ENCODE measurements at regions not wholly inside any gene's neighbourhood (a gene's known extent, or its start where the extent isn't known, plus 50 kb on each side); places are given as distances from the start of the nearest gene placed in this dataset.

GRCh38 chr13:86085890-86086289 is 286.7 kb upstream of the SLITRK6 start:
- Histone ChIP-seq H3K4me3 (ENCODE audit: low read depth, low read length) (no peak overlapping the region), H3K27ac (no peak overlapping the region), H3K9me3 (ENCODE audit: severe bottlenecking) (no peaks in the 10 kb centered on the region), H3K36me3 (no peaks in the 10 kb centered on the region), H3K27me3 (ENCODE audit: insufficient read depth, low read depth, severe bottlenecking) (no peaks in the 10 kb centered on the region)
- no peak for DNase-seq
- TF ChIP-seq, protein P1, sequence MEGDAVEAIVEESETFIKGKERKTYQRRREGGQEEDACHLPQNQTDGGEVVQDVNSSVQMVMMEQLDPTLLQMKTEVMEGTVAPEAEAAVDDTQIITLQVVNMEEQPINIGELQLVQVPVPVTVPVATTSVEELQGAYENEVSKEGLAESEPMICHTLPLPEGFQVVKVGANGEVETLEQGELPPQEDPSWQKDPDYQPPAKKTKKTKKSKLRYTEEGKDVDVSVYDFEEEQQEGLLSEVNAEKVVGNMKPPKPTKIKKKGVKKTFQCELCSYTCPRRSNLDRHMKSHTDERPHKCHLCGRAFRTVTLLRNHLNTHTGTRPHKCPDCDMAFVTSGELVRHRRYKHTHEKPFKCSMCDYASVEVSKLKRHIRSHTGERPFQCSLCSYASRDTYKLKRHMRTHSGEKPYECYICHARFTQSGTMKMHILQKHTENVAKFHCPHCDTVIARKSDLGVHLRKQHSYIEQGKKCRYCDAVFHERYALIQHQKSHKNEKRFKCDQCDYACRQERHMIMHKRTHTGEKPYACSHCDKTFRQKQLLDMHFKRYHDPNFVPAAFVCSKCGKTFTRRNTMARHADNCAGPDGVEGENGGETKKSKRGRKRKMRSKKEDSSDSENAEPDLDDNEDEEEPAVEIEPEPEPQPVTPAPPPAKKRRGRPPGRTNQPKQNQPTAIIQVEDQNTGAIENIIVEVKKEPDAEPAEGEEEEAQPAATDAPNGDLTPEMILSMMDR (IDR thresholded peaks at IDR 0.05; ENCODE audit: low read depth, low read length), result no peak

GRCh38 chr13:86082121-86082520 is 282.9 kb upstream of the SLITRK6 start:
- Histone ChIP-seq H3K27me3 (ENCODE audit: insufficient read depth, low read depth, severe bottlenecking) (no peaks in the 10 kb centered on the region), H3K9me3 (ENCODE audit: severe bottlenecking) (no peaks in the 10 kb centered on the region), H3K27ac (no peak overlapping the region), H3K4me3 (ENCODE audit: low read depth, low read length) (no peak overlapping the region), H3K36me3 (no peaks in the 10 kb centered on the region)
- DNase-seq, result no peak
- TF ChIP-seq, protein P1 (IDR thresholded peaks at IDR 0.05; ENCODE audit: low read depth, low read length), result no peak

DNA sequence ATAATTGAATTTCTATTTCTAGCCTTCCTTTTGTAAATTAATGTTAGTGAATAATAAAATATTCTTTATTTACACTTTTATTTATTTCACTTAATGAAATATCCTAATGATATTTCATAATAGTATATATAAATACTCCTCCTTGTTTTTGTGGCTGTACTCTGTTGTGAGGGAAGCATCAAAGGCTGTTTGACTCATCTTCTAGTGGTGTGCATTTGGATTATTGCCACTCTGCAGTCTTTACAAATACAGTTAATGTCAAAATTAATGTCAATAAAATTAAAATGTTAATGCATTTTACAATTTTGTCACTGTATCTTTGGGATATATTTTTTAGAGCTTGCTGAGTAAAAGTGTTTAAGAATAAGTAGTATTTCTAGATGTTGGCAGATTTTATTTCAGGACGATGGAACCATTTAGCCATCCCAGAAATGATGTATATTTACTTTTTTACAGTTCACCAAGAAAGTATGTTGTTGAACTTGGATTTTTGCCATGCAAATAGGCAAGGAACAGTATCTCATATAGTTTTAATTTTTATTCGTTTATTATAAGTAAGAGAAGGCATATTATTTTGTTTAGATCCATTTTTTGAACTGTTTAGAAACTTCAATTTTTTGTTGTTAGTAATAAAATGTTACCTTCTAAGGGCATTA is 281.2 kb upstream of the SLITRK6 start:
- TF ChIP-seq, protein P1 (IDR thresholded peaks at IDR 0.05; ENCODE audit: low read depth, low read length), result no peak
- H3K36me3 ChIP-seq, result no peaks in the 10 kb centered on the region
- H3K27ac ChIP-seq, result no peak overlapping the region
- no peaks in the 10 kb centered on the region for H3K9me3 ChIP-seq (ENCODE audit: severe bottlenecking)
- no peak overlapping the region for H3K4me3 ChIP-seq (ENCODE audit: low read depth, low read length)
- no peak for DNase-seq
- H3K27me3 ChIP-seq (ENCODE audit: insufficient read depth, low read depth, severe bottlenecking), result no peaks in the 10 kb centered on the region

GRCh38 chr13:86066611-86067365 is 267.6 kb upstream of the SLITRK6 start:
- Histone ChIP-seq H3K36me3 (no peaks in the 10 kb centered on the region), H3K4me3 (ENCODE audit: low read depth, low read length) (no peak overlapping the region), H3K9me3 (ENCODE audit: severe bottlenecking) (no peaks in the 10 kb centered on the region), H3K27ac (no peak overlapping the region), H3K27me3 (ENCODE audit: insufficient read depth, low read depth, severe bottlenecking) (no peaks in the 10 kb centered on the region)
- no peak for DNase-seq
- TF ChIP-seq, protein P1 (IDR thresholded peaks at IDR 0.05; ENCODE audit: low read depth, low read length), result no peak

GRCh38 chr13:86052141-86052540 is 252.9 kb upstream of the SLITRK6 start:
- TF ChIP-seq, protein P1 (IDR thresholded peaks at IDR 0.05; ENCODE audit: low read depth, low read length), result no peak
- H3K27ac ChIP-seq, result no peak overlapping the region
- DNase-seq, result no peak

More at GRCh38 chr13:86052141-86052540, 252.9 kb upstream of the SLITRK6 start:
- Histone ChIP-seq H3K27me3 (ENCODE audit: insufficient read depth, low read depth, severe bottlenecking) (no peaks in the 10 kb centered on the region), H3K4me3 (ENCODE audit: low read depth, low read length) (no peak overlapping the region), H3K9me3 (ENCODE audit: severe bottlenecking) (no peaks in the 10 kb centered on the region), H3K36me3 (no peaks in the 10 kb centered on the region)

Data from WERI-Rb-1 (cell line).